A549 (cell line): ENCODE measurements at regions not wholly inside any gene's neighbourhood (a gene's known extent, or its start where the extent isn't known, plus 50 kb on each side); places are given as distances from the start of the nearest gene placed in this dataset.

ENCODE experiments used
- ATAC-seq, 2 experiments: fragments of 200-7000 bp in 1 of 2; fragments of >200 bp in 1 of 2; cut with Nextera tagmentation in 1 of 2; cut with Tn5 transposase in 1 of 2; 3 replicates each; pipeline versions ENCODE4 v1.8.0 to v1.9.1; 2018 to 2020; ENCODE audit warnings: mild to moderate bottlenecking in 1 of 2, moderate library complexity in 1 of 2
- CTCF ChIA-PET: fragments of 300-600 bp; sonication (Branson Sonifier 250); formaldehyde crosslinking; extraction: SDS; loops from one replicate; lab custom pipeline; 2021; ENCODE audit warnings: antibody characterized with exemption, inconsistent platforms; lab: Yijun Ruan, JAX
- POLR2A ChIA-PET: fragments of 350-600 bp; formaldehyde crosslinking; extraction: SDS; loops from one replicate; lab custom pipeline; 2021; ENCODE audit warnings: antibody characterized with exemption, inconsistent platforms; lab: Yijun Ruan, JAX
- DNase-seq, 2 experiments: peaks; one replicate each; pipeline versions ENCODE4 v3.0.0 to v3.0.0-alpha.2; 2011 to 2016; ENCODE audit warnings: low read depth in 1 of 2, low spot score in 1 of 2
- FAIRE-seq: peaks from 2 replicates; lab custom pipeline; 2011; peaks lifted over from hg19 to GRCh38; lab: Jason Lieb, UNC
- H3K27ac ChIP-seq, 2 experiments: fragments of >200 bp; sonication (Bioruptor Twin); formaldehyde crosslinking; 3 replicates each; pipeline ENCODE4 v1.5.1; 2016 to 2017
- H3K4me1 ChIP-seq: fragments of >200 bp; sonication (Bioruptor Twin); formaldehyde crosslinking; 3 replicates; pipeline ENCODE4 v1.6.1; 2016
- H3K4me2 ChIP-seq: fragments of >200 bp; sonication (Bioruptor Twin); formaldehyde crosslinking; 3 replicates; pipeline ENCODE4 v1.6.1; 2016
- H3K4me3 ChIP-seq: fragments of >200 bp; sonication (Bioruptor Twin); formaldehyde crosslinking; 3 replicates; pipeline ENCODE4 v1.5.1; 2016
- H3K9me3 ChIP-seq: fragments of >200 bp; sonication (Bioruptor Twin); formaldehyde crosslinking; 3 replicates; pipeline ENCODE4 v1.6.1; 2016
- ATOH8 ChIP-seq: fragments of 250-450 bp; sonication (Bioruptor Pico); IDR thresholded peaks from 2 replicates; pipeline ENCODE4 v1.5.0; 2020; ENCODE audit warnings: low read depth, mild to moderate bottlenecking, moderate library complexity
- CBX8 ChIP-seq: fragments of 200-600 bp; sonication (generic); IDR thresholded peaks from 2 replicates; pipeline ENCODE4 v1.6.1; 2016
- CHD2 ChIP-seq: fragments of 150-350 bp; IDR thresholded peaks from 2 replicates; pipeline ENCODE4 v1.6.1; 2014; ENCODE audit warnings: low read length; ENCODE audit not compliant: partially characterized antibody
- CTCF ChIP-seq: fragments of >200 bp; sonication (Bioruptor Twin); formaldehyde crosslinking; IDR thresholded peaks from 3 replicates; pipeline ENCODE4 v1.5.1; 2016
- FOSB ChIP-seq: fragments of 250-450 bp; sonication (Bioruptor Pico); IDR thresholded peaks from 2 replicates; pipeline ENCODE4 v1.5.0; 2020; ENCODE audit warnings: mild to moderate bottlenecking, moderate library complexity
- HES2 ChIP-seq: fragments of >200 bp; sonication (Bioruptor Twin); formaldehyde crosslinking; IDR thresholded peaks from 2 replicates; pipeline ENCODE4 v1.6.1; 2016
- HEYL ChIP-seq: fragments of 250-450 bp; sonication (Bioruptor Pico); IDR thresholded peaks from 2 replicates; pipeline ENCODE4 v1.8.0; 2021; ENCODE audit warnings: mild to moderate bottlenecking, moderate library complexity
- HMGXB4 ChIP-seq: fragments of 250-450 bp; sonication (Bioruptor Pico); IDR thresholded peaks from 2 replicates; pipeline ENCODE4 v1.5.0; 2021; ENCODE audit warnings: mild to moderate bottlenecking, moderate library complexity, borderline replicate concordance
- HOXA7 ChIP-seq: fragments of 250-450 bp; sonication (Bioruptor Pico); IDR thresholded peaks from 2 replicates; pipeline ENCODE4 v1.5.0; 2020; ENCODE audit warnings: mild to moderate bottlenecking, moderate library complexity
- JUN ChIP-seq, 2 experiments: fragments of >200 bp; sonication (Bioruptor Twin); formaldehyde crosslinking; IDR thresholded peaks; 2 replicates in 1 of 2; 3 replicates in 1 of 2; pipeline ENCODE4 v1.6.1; 2016 to 2017
- KDM1A ChIP-seq: fragments of 200-600 bp; sonication (generic); IDR thresholded peaks from 2 replicates; pipeline ENCODE4 v1.6.1; 2016; ENCODE audit warnings: low read depth, mild to moderate bottlenecking
- KDM5A ChIP-seq: fragments of 200-600 bp; sonication (generic); IDR thresholded peaks from 2 replicates; pipeline ENCODE4 v1.6.1; 2016; ENCODE audit warnings: antibody characterized with exemption, mild to moderate bottlenecking
- MAX ChIP-seq: IDR thresholded peaks from 2 replicates; pipeline ENCODE4 v1.6.1; 2012
- NFE2L2 ChIP-seq: fragments of 150-350 bp; conservative IDR thresholded peaks from 2 replicates; pipeline ENCODE4 v1.6.1; 2014; ENCODE audit warnings: low read length
- RARB ChIP-seq: fragments of 250-450 bp; sonication (Bioruptor Pico); IDR thresholded peaks from 2 replicates; pipeline ENCODE4 v1.8.0; 2021; ENCODE audit warnings: mild to moderate bottlenecking, moderate library complexity
- RNF2 ChIP-seq: fragments of 200-600 bp; sonication (generic); IDR thresholded peaks from 2 replicates; pipeline ENCODE4 v1.6.1; 2016; ENCODE audit warnings: low read depth, mild to moderate bottlenecking, antibody characterized with exemption, moderate library complexity, borderline replicate concordance
- SMC3 ChIP-seq: fragments of >200 bp; sonication (Bioruptor Twin); formaldehyde crosslinking; IDR thresholded peaks from 3 replicates; pipeline ENCODE4 v1.6.1; 2018; ENCODE audit warnings: inconsistent platforms
- ZNF302 ChIP-seq: fragments of 250-450 bp; sonication (Bioruptor Pico); IDR thresholded peaks from 2 replicates; pipeline ENCODE4 v1.9.0; 2021; ENCODE audit warnings: inconsistent platforms, mild to moderate bottlenecking, moderate library complexity
- WGBS: methylation state at CpG from one replicate; pipeline ENCODE4 v1.1.6; 2017; ENCODE audit errors: missing lambda C conversion rate; 5-methylcytosine and 5-hydroxymethylcytosine counted together
- TF ChIP-seq, protein P1 (sequence below): fragments of >200 bp; sonication (Bioruptor Twin); formaldehyde crosslinking; IDR thresholded peaks from 3 replicates; pipeline ENCODE4 v1.6.1; 2016
- TF ChIP-seq, protein P2 (sequence below): fragments of 150-350 bp; IDR thresholded peaks from 2 replicates; pipeline ENCODE4 v1.6.1; 2014; ENCODE audit warnings: low read depth, mild to moderate bottlenecking, low read length
- TF ChIP-seq, protein P3 (sequence below): fragments of 450-650 bp; IDR thresholded peaks from 2 replicates; pipeline ENCODE4 v1.6.1; 2014; ENCODE audit warnings: antibody characterized with exemption

GRCh38 chr7:50217821-50218281 lies 86.7 kb upstream of the IKZF1 start (continued):
- TF ChIP-seq, protein P1, sequence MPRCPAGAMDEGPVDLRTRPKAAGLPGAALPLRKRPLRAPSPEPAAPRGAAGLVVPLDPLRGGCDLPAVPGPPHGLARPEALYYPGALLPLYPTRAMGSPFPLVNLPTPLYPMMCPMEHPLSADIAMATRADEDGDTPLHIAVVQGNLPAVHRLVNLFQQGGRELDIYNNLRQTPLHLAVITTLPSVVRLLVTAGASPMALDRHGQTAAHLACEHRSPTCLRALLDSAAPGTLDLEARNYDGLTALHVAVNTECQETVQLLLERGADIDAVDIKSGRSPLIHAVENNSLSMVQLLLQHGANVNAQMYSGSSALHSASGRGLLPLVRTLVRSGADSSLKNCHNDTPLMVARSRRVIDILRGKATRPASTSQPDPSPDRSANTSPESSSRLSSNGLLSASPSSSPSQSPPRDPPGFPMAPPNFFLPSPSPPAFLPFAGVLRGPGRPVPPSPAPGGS, result no peak
- TF ChIP-seq, protein P2, sequence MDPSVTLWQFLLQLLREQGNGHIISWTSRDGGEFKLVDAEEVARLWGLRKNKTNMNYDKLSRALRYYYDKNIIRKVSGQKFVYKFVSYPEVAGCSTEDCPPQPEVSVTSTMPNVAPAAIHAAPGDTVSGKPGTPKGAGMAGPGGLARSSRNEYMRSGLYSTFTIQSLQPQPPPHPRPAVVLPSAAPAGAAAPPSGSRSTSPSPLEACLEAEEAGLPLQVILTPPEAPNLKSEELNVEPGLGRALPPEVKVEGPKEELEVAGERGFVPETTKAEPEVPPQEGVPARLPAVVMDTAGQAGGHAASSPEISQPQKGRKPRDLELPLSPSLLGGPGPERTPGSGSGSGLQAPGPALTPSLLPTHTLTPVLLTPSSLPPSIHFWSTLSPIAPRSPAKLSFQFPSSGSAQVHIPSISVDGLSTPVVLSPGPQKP, result no peak
- no peak for TF ChIP-seq MAX

- ATAC-seq (no peak), FAIRE-seq (no peak), DNase-seq (no peak)
- 14% methylated on average over 4 of the region's 4 CpGs for WGBS
- POLR2A ChIA-PET, result no interaction called here
- Histone ChIP-seq H3K4me3 (no peak overlapping the region), H3K27ac (no peak overlapping the region), H3K4me1 (no peaks in the 10 kb centered on the region), H3K9me3 (0 out of 3 replicates have a peak, but pooled peaks cover 2% of the 10 kb centered on the region), H3K4me2 (no peak overlapping the region)
- TF ChIP-seq MAX (no peak), SMC3 (no peak), KDM1A (no peak), HOXA7 (CRISPR knock-in tag) (no peak), JUN (IDR thresholded peaks at IDR 0.05) (no peak), HES2 (no peak), RNF2 (no peak), NFE2L2 (no peak), HMGXB4 (CRISPR knock-in tag) (no peak)
- TF ChIP-seq, protein P1, result no peak
- CTCF ChIA-PET, result interaction anchor here (2.4 to 2.6 kb wide), 2 partner anchors 11 to 201 kb away, joined by 6 to 7 read pairs; no protein-coding TSS in a partner anchor
Observed at GRCh38 chr7:50217401-50217800, 87.1 kb upstream of the IKZF1 start.

- FAIRE-seq (no peak), ATAC-seq (no peak), DNase-seq (no peak)
- Histone ChIP-seq H3K27ac (no peak overlapping the region), H3K4me1 (no peaks in the 10 kb centered on the region), H3K4me3 (no peak overlapping the region), H3K4me2 (no peak overlapping the region), H3K9me3 (no peaks in the 10 kb centered on the region)
- WGBS, result 5% methylated on average over 5 of the region's 5 CpGs
- POLR2A ChIA-PET, result no interaction called here
- CTCF ChIA-PET, result interaction anchor here (2.4 to 2.6 kb wide), 2 partner anchors 10 to 201 kb away, joined by 6 to 7 read pairs; no protein-coding TSS in a partner anchor
- TF ChIP-seq ZNF302, result no peak
- TF ChIP-seq KDM5A, result no peak
- TF ChIP-seq RARB (CRISPR knock-in tag), result no peak
- no peak for TF ChIP-seq ATOH8 (CRISPR knock-in tag)
- no peak for TF ChIP-seq RNF2
- TF ChIP-seq, protein P3, sequence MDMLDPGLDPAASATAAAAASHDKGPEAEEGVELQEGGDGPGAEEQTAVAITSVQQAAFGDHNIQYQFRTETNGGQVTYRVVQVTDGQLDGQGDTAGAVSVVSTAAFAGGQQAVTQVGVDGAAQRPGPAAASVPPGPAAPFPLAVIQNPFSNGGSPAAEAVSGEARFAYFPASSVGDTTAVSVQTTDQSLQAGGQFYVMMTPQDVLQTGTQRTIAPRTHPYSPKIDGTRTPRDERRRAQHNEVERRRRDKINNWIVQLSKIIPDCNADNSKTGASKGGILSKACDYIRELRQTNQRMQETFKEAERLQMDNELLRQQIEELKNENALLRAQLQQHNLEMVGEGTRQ, result no peak
- no peak for TF ChIP-seq CTCF
- TF ChIP-seq, protein P1, result no peak
- no peak for TF ChIP-seq CHD2
- TF ChIP-seq FOSB (CRISPR knock-in tag), result no peak
- no peak for TF ChIP-seq CBX8
- no peak for TF ChIP-seq HEYL (CRISPR knock-in tag)
Observed at GRCh38 chr7:50216626-50217025, 87.9 kb upstream of the IKZF1 start.
